ENCODE measurements at regions not wholly inside any gene's neighbourhood (a gene's known extent, or its start where the extent isn't known, plus 50 kb on each side); places are given as distances from the start of the nearest gene placed in this dataset.

- DNase-seq (ENCODE audit: low read depth): no peak
These were observed 553.9 kb upstream of the MKI67 start for GRCh38 chr10:128680116-128680515.

- no peak for DNase-seq (ENCODE audit: low read depth)
These were observed 558.0 kb upstream of the MKI67 start for GRCh38 chr10:128684215-128684614.

GRCh38 chr10:128686630-128687278 lies 560.5 kb upstream of the MKI67 start:
- DNase-seq (ENCODE audit: low read depth): no peak

GRCh38 chr10:128687408-128687807 lies 561.2 kb upstream of the MKI67 start:
- DNase-seq (ENCODE audit: low read depth): no peak

- DNase-seq (ENCODE audit: low read depth): no peak
These were observed 561.8 kb upstream of the MKI67 start for GRCh38 chr10:128687927-128688549.

GRCh38 chr10:128689667-128690066 lies 563.4 kb upstream of the MKI67 start:
- DNase-seq (ENCODE audit: low read depth): no peak

- no peak for DNase-seq (ENCODE audit: low read depth)
These were observed 567.4 kb upstream of the MKI67 start for GRCh38 chr10:128693493-128694131.

- no peak for DNase-seq (ENCODE audit: low read depth)
These were observed 568.1 kb upstream of the MKI67 start for GRCh38 chr10:128694168-128694850.

GRCh38 chr10:128694851-128695725 lies 568.9 kb upstream of the MKI67 start:
- DNase-seq (ENCODE audit: low read depth): no peak

- no peak for DNase-seq (ENCODE audit: low read depth)
These were observed 569.7 kb upstream of the MKI67 start for GRCh38 chr10:128695931-128696330.

- no peak for DNase-seq (ENCODE audit: low read depth)
These were observed 571.2 kb upstream of the MKI67 start for GRCh38 chr10:128697437-128697836.

- no peak for DNase-seq (ENCODE audit: low read depth)
These were observed 575.2 kb upstream of the MKI67 start for GRCh38 chr10:128701381-128701780.

GRCh38 chr10:128701837-128702236 lies 575.6 kb upstream of the MKI67 start:
- no peak for DNase-seq (ENCODE audit: low read depth)

- DNase-seq (ENCODE audit: low read depth): no peak
These were observed 578.5 kb upstream of the MKI67 start for GRCh38 chr10:128704716-128705115.

- DNase-seq (ENCODE audit: low read depth): no peak
These were observed 582.0 kb upstream of the MKI67 start for GRCh38 chr10:128708182-128708581.

GRCh38 chr10:128709686-128710085 lies 583.5 kb upstream of the MKI67 start:
- no peak for DNase-seq (ENCODE audit: low read depth)

- no peak for DNase-seq (ENCODE audit: low read depth)
These were observed 584.0 kb upstream of the MKI67 start for GRCh38 chr10:128710098-128710797.

- no peak for DNase-seq (ENCODE audit: low read depth)
These were observed 584.6 kb upstream of the MKI67 start for GRCh38 chr10:128710798-128711183.

GRCh38 chr10:128711806-128712205 lies 585.6 kb upstream of the MKI67 start:
- no peak for DNase-seq (ENCODE audit: low read depth)

GRCh38 chr10:128712661-128713400 lies 586.6 kb upstream of the MKI67 start:
- DNase-seq (ENCODE audit: low read depth): no peak

- DNase-seq (ENCODE audit: low read depth): no peak
These were observed 587.2 kb upstream of the MKI67 start for GRCh38 chr10:128713471-128713870.

Data from stimulated activated CD8-positive, alpha-beta memory T cell treated with anti-CD3 and anti-CD28 coated beads, Interleukin-7, amount 100 ng/mL, for 24 hours (primary cell).